NCI-H460 (cell line): ENCODE measurements at regions not wholly inside any gene's neighbourhood (a gene's known extent, or its start where the extent isn't known, plus 50 kb on each side); places are given as distances from the start of the nearest gene placed in this dataset.

Experiments
- DNase-seq: peaks from one replicate; pipeline ENCODE4 v3.0.0-alpha.2; 2016; ENCODE audit warnings: low read depth; ENCODE audit errors: extremely low read depth

DNA sequence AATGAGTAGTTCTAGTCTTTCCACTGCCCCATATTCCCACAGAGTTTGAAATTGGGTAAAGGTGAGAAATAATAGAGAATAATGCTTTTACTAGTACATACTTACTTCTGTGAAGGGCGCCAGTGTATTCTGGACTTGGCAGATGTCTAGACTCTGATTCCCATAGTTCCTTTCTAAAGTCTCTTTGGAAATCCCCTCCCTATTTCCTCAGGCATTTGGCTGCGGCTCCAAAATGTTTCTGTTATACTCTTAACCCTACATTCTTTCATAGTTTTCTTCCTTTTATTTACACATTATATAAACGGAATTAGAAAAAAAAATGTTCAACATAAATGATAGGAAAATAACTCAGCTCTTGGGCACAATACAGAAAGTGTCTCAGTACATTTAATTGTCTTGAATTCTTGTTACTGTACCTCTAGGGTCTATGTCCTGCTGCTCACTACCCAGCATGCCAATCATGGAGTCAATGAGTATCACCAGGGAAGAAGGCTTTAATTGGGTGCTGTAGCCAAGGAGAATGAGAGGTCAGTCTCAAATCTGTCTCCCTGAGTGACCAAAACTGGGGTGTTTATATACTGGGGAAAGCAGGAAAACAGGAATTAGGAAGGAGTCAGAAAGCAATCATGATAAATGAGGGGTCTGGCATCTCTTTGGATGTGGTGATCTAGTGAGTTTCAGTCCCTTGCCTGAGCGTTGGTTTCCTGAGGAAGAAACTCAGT, 147.8 kb upstream of the MMADHC start:
- no peak for DNase-seq

GRCh38 chr2:149733936-149734685, 146.5 kb upstream of the MMADHC start:
- DNase-seq: no peak

DNA sequence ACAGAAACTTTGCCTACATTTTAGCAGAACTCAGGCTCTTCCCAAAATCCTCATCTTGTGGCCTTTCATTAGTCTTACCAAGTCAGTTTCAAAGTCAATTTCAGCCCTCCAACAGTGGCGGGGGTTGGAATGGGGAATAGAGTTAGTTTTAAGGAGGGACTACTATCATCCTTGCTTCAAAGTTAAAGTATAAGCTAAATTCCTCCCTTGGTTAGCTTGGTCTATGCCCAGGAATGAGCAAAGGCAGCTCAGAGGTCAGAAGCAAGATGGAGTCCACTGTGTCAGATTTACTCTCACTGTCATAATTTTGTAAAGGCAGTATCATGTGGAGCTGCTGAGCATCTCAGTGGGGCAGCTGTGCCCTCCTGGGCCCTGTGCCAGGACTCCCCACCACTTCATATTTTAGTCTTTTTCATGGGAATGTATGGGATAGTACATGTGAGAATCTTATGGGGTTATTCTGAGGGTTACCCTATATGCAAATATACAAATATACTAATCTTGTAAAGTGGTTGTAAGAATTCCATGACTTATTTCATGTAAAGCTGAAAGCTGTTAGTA, 145.2 kb upstream of the MMADHC start:
- no peak for DNase-seq

DNA sequence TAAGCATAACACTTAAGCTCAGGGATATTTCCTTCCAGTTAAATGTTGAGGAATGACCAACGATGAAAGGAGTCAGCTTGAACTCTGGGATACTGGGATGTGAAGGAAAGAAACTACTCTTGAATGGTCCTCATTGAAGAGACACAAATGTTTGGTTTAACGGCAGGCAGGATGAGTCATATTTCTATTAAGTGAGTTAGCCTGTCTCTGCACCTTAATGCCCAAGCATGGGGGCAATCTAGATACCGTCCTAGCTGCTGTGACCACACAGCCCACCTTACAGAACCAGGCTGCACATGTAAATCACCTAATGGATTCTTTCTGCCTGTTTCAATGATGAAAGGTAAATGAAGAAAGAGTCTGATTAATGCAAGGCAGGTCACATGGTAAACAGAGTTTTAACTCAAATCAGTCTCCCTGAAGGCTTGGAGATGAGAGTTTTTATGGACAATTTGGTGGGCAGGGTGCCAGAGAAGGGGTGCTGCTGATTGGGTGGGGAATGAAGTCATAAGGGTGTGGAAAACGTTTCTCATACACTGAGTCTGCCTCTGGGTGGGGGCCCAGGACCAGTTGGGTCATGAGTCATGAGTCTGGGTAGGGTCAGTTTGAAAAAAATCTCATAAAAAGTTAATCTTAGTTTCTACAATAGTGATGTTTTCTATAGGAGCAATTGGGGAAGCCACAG, 144.6 kb upstream of the MMADHC start:
- DNase-seq: no peak

GRCh38 chr2:149731079-149731478, 143.5 kb upstream of the MMADHC start:
- no peak for DNase-seq

DNA sequence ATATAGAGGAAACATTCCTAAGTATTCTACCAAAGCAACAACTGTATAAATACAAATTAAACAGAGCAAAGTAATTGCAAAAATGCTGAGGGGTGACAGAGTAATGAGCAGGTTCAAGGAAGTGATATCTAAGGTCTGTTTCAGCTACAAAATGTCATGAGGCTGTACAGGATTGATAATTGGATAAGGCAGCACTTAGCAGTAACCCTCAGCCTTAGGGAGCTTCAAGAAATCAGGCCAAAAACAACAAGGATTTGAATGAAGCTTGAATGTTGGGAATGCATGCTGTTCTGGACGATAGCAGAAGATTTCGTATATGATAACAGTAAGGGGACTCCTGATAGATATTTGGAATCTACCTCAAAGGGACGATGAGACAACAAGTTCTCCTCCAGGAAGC, 142.0 kb upstream of the MMADHC start:
- no peak for DNase-seq

GRCh38 chr2:149727927-149728326, 140.4 kb upstream of the MMADHC start:
- no peak for DNase-seq

GRCh38 chr2:149725234-149725633, 137.7 kb upstream of the MMADHC start:
- no peak for DNase-seq

GRCh38 chr2:149724091-149724490, 136.5 kb upstream of the MMADHC start:
- DNase-seq: no peak

DNA sequence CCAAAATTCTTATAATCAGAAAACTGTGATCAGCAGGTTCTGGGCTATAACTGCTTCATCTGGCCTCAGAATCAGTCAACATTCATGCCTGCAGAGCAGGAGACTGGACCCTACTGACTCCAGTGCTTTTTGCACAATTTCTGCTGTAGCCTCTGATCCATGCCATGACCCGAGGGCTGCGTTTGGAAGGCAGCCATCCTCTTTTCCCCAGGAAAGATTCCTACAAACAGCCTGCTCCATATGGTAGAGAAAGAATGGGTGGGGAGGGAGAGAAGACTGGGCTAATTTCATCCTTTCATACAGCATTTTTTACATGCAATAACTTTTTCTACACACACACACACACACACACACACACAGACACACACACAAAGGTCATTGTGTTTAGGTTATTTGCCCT, 133.0 kb upstream of the MMADHC start:
- no peak for DNase-seq

DNA sequence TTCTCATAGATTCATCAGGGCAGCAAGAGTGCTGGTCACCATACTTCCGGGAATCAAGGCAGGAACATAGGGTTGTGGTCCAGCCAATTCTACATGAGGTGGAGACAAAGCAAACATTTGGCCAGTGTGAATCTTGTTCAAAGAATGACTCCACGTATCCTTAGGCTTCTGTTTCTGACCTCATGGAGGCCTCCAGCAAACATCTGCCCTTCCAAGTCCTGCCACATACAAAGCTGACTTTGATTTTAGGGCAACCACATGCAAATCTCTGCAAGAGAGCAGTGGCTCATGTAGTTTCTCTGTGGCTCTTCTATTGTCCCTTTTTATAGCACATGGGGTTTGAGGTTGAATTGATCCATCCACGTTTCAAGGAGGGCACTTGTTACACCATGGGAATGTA, 132.1 kb upstream of the MMADHC start:
- DNase-seq: no peak

GRCh38 chr2:149716687-149717086, 129.1 kb upstream of the MMADHC start:
- no peak for DNase-seq

GRCh38 chr2:149715894-149716293, 128.3 kb upstream of the MMADHC start:
- DNase-seq: no peak

DNA sequence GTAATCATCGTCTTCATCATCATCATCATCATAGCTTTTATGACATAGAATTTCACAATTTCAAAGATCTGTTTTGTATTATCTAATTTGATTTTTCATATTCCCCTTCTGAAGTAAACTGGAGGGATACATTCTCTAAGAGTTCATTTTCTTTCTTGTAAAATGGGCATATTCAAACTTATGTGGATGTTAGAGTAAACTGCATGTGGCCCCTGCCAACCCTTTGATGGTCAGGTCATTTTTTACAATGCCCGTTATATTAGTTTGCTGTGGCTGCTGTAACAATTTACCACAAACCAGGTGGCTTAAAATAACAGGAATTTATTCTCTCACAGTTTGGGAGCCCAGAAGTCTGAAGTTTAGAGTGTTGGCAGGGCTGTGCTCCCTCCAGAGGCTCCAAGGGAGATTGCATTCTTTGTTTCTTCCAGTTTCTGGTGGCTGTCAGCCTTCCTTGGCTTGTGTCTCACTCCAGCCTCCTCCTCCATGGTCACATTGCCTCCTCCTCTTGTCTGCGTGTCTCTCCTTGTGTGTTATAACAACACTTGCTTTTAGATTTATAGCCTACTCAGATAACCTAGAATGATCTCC, 127.5 kb upstream of the MMADHC start:
- DNase-seq: peak; percentile 16

DNA sequence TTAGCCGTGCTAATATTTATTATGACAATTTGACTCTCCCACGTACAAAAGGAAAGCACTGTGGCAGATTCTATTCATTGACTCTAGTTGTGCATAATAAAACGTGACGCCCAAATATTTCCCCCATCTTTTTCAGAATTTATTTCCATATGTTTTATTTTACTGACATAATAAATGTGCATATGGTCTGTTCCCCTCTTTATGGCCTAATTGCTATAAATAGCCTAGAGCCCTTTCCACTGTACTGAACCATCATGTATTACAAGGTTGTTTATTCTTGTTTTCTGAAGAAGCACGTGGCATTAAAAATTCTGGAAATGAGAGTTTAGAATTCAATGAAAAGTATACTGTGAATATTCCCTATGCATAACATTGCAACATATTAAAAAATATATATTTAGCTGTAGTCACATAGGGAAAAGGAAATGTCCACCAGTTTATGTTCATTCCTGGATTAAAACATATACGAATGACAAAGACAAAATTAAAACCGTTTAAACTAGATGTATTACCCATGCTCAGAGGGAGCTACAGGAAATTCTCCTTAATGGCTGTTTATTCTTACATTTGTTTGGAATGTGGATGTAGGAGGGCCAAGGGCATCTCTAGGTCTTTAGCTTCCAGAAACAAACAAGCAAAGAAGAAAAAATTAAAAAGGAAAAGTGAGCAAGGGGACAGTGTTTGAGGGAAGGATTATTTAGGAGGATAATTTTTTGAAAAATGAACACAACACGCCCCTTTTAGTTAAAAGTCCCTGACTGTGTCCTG, 122.1 kb upstream of the MMADHC start:
- DNase-seq: no peak

GRCh38 chr2:149703281-149703680, 115.7 kb upstream of the MMADHC start:
- DNase-seq: no peak

- DNase-seq: no peak
Measured at GRCh38 chr2:149702571-149702970, 115.0 kb upstream of the MMADHC start.

DNA sequence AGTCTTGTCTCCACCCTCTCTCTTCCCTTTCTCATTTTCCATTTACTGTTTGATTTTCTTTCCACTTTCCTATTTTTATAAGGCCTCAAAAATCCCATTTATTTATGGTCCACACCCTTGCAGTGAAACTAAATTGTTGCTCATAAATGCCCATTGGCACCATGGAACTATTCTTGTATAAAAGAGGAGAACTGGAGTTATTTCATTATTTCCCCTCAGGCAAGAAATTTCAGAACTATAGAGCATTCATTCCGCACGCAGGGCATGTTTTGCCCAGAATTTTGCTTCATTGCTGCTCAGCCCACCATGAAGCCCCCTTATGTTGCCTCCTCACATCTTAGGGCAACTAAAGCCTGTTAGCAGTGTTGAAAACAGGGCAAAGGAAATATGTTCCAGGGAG, 113.7 kb upstream of the MMADHC start:
- DNase-seq: no peak

DNA sequence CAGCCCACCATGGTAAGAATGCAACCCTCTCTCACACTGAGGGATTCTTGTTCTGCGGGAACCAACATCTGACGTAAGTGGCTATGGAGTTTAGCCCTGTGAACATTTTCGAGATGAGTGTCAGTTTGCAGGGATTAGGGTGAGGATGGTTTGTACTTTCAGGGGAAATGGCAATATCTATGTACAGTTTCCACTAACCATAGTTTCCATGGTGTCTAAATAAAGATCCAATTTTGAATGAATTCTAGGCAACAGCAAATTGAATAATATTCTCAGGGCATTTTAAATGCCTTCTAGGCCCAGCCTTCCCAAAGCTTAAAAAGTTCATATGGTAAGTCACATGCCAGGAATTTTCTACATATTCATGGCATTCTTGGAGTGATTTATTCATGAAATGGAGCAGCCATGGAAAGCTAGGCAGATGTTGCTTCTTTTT, 105.4 kb upstream of the MMADHC start:
- no peak for DNase-seq

DNA sequence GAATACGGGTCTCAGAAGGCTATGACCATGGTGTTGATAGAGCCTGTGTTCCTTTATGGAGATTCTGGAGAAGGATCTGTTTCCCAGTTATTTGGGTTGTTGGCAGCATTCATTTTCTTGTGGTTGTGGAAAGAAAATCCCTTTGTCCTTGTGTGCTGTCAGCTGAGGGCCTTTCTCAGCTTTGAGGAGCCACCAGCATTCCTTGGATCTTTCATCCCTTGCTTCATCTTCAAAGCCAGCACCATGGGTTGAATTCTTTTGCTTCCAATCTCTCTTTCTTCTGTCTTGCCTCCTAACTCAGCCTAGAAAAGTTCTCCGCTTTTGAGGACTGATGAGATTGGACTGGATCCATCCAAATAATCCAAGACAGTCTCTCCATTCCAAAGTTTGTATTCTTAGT, 103.2 kb upstream of the MMADHC start:
- no peak for DNase-seq
